ENCODE measurements at regions not wholly inside any gene's neighbourhood (a gene's known extent, or its start where the extent isn't known, plus 50 kb on each side); places are given as distances from the start of the nearest gene placed in this dataset.
"Not testable (repeated sequence)": the region's sequence is repeated elsewhere in the genome, so short reads cannot be mapped to it uniquely, and the experiment has no call there.

DNA sequence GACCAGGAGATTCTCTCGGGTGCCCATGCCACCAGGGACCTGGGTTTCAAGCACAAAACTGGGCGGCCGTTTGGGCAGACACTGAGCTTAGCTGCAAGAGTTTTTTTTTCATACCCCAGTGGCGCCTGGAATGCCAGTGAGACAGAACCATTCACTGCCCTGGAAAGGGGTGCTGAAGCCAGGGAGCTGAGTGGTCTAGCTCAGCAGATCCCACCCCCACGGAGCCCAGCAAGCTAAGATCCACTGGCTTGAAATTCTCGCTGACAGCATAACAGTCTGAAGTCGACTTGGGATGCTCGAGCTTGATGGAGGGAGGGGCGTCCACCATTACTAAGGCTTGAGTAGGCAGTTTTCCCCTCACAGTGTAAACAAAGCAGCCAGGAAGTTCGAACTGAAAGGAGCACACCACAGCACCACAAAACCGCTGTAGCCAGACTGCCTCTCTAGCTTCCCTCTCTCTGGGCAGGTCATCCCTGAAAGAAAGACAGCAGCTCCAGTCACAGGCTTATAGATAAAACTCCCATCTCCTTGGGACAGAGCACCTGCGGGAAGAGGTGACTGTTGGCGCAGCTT lies 157.7 kb downstream of the GIPC2 start:
- TF ChIP-seq, protein P1, sequence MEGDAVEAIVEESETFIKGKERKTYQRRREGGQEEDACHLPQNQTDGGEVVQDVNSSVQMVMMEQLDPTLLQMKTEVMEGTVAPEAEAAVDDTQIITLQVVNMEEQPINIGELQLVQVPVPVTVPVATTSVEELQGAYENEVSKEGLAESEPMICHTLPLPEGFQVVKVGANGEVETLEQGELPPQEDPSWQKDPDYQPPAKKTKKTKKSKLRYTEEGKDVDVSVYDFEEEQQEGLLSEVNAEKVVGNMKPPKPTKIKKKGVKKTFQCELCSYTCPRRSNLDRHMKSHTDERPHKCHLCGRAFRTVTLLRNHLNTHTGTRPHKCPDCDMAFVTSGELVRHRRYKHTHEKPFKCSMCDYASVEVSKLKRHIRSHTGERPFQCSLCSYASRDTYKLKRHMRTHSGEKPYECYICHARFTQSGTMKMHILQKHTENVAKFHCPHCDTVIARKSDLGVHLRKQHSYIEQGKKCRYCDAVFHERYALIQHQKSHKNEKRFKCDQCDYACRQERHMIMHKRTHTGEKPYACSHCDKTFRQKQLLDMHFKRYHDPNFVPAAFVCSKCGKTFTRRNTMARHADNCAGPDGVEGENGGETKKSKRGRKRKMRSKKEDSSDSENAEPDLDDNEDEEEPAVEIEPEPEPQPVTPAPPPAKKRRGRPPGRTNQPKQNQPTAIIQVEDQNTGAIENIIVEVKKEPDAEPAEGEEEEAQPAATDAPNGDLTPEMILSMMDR (IDR thresholded peaks at IDR 0.05) = not testable (repeated sequence)
- TF ChIP-seq POLR2A (IDR thresholded peaks at IDR 0.05) = not testable (repeated sequence)

Measured in heart left ventricle (tissue), 13 donors.